ENCODE measurements at regions not wholly inside any gene's neighbourhood (a gene's known extent, or its start where the extent isn't known, plus 50 kb on each side); places are given as distances from the start of the nearest gene placed in this dataset.
"Not testable (repeated sequence)": the region's sequence is repeated elsewhere in the genome, so short reads cannot be mapped to it uniquely, and the experiment has no call there.

GRCh38 chr20:48489656-48490055, 338.1 kb downstream of the PREX1 start:
- no peak for DNase-seq

- DNase-seq, result no peak
Observed at GRCh38 chr20:48489046-48489463, 338.7 kb downstream of the PREX1 start.

DNA sequence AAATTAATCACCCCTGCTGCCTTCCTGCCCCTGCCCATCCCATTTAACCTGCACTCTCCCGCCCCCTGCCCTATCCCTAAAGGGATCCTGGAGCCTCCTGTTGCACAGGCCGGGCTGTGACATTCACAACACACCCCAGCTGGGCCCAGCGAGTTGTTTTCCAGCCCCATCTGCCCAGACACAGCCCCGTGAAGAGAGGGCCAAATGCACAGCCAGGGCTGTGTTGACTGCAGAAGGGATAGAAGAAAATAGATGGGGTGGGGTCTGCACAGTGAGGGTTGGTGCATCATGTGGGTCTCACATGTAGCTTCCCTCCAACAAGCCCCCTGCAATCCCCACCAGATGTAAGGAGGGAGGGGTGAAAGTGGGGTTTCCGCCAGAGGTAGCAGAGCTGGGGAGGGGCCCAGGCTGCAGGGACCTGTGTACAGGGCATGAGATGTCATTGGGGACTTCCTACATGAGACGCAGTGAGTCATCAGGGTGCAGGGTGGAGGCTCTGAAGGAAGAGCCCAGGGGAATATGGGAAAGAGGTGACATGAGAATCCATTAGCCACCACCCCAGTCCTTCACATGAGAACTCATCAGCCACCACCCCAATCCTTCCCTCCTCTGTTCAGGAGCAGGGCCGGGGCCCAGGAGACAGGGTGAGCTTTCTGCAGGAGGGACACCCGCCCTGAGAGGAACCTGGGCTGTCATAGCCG, 339.3 kb downstream of the PREX1 start:
- not testable (repeated sequence) for DNase-seq

DNA sequence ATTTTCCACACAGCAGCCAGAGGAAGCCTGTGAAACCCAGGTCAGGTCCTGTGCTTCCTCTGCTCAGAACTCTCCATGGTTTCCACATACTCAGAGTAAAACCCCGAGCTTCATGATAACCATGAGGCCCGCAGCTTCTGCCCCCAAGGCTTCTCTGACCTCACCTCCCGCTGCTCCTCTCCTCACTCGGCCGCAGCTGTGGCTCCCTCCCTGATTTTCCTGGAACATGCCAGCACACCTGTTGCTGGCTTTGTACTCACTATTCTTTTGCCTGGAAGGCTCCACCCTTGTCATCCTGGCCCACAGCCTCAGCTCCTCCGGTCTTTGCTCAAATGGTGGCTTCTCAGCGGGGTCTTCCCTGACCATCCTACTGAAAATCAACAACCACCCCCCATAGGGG, 341.7 kb downstream of the PREX1 start:
- no peak for DNase-seq

- not testable (repeated sequence) for DNase-seq
Observed at GRCh38 chr20:48485153-48485552, 342.6 kb downstream of the PREX1 start.

DNA sequence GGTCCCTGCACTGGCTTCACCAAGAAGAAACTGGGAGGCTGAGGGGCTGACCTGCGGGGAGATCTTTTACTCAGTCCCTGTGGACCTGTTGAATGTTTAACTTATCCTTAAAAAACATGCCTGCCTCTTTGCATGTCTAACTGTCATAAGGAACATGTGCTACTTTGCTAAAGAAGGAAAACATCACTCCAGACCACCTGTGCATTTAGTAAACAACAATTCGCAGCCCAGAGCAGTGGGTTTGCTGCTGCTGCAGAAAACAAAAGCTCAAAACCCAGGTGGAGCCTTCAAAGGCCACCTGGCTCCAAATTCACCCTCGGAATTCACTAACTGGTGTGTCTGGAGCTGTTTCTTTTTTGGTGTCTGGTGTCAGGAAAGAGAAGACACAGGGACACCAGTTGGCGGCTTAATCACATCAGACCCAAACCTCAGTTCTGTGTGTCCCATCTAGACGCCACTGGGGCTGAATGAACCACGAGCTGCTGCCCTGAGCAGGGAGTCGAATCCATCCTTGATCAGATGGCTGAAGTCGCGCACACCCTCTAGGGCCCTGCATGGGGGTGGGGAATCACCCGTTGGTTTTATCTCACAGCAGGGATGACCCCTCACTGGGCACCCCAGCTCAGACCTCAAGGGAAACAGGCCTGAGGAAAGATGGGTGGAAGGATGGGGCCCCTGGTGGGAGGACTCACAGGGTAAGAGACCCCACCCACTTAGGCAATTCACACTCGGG, 344.3 kb downstream of the PREX1 start:
- no peak for DNase-seq

DNA sequence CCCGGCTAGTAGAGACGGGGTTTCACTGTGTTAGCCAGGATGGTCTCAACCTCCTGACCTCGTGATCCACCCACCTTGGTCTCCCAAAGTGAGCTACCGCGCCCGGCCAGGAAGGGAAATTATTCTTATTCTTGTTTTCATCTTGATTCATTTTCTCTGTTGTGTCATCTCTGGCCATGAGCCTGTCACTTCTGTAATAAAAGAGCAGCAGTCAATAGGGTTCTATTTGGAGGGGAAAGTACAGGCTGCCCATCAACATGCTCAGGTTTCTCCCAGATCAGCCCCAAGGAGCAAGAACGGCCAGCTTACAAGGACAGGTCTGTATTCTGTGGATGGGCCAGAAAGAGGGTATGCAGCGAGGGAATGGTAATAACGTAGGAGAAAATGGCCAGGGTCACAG, 345.0 kb downstream of the PREX1 start:
- DNase-seq, result no peak

DNA sequence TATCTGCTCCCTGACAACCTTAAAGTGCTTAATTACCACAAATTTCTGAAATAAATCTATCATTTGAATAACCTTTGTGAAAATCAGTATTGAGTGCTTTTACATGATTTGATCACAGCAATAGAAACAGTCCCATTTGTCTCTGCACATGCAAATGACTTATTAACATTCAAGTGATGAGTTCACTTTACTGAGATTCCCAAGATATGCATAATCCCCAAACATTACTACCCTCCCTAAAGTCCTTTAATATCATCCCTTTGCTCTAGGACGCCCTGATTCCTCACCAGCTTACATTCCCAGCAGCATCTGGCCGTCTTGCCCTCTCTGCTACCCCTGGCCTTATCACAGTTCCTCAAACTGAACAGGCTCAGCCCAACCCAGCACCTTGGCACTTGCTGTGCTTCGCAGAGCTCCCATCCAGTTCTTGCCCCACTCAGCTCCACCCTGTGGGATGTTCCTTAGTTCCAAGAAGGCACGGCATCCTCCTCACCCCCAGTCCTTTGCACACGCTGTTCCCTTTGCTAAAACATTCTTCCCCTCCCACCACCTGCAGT, 347.5 kb downstream of the PREX1 start:
- no peak for DNase-seq

DNA sequence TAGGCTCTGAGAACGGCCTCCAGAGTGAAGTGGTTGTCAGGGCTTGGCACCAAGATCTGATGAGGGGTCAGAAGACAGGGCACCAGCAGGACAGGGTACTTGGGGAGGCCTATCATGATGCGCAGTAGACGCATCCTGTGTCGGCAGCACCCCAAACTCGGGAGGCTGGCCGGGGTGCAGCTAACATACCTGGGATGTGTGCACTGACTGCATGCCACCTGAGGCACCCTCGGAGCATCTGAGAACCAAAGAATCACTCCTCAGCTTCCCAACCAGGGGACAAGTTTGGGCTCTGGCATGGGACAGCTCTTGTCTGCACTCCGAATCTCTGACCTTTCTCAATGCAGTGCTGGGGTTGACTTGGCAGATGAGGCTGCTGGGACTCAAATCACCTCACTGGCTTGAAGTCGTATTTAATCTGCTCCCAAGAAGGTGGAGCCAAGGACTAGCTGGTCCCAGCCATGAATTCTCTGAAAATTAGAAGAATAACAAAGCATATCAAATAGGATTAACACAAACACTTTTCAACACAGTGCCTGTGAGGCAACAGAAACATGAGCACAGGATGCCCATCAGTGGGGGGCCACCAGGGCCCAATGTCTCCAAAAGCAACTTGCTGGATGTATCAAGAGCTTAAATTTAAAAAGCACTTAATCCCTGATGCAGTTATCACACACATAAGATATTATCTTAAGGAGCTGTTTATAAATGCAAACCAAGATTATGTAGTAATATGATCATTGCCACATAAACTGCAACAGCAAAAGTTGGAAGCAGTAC, 348.8 kb downstream of the PREX1 start:
- no peak for DNase-seq

- no peak for DNase-seq
Observed at GRCh38 chr20:48478370-48478769, 349.4 kb downstream of the PREX1 start.

- no peak for DNase-seq
Observed at GRCh38 chr20:48476854-48477253, 350.9 kb downstream of the PREX1 start.

GRCh38 chr20:48474022-48474421, 353.8 kb downstream of the PREX1 start:
- DNase-seq, result no peak

GRCh38 chr20:48471759-48472408, 355.9 kb downstream of the PREX1 start:
- DNase-seq, result no peak

- no peak for DNase-seq
Observed at GRCh38 chr20:48471176-48471575, 356.6 kb downstream of the PREX1 start.

DNA sequence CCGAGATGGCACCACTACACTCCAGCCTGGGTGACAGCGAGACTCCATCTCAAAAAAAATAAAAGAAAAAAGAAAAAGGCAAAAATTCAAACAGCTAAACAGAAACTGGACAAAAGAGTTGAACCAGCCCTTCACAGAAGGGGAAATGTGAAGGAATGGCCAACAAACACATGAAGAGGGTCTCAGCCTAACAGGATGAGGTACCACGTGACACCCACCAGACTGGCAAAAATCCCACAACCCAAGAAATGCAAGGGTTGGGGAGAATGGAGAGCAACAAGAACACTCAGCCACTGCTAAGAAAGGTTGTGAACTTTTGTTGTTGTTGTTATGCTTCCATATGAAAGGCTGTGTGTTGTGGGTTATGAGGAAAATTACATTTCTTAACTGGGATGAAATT, 357.7 kb downstream of the PREX1 start:
- no peak for DNase-seq

GRCh38 chr20:48469026-48469425, 358.8 kb downstream of the PREX1 start:
- DNase-seq, result no peak

DNA sequence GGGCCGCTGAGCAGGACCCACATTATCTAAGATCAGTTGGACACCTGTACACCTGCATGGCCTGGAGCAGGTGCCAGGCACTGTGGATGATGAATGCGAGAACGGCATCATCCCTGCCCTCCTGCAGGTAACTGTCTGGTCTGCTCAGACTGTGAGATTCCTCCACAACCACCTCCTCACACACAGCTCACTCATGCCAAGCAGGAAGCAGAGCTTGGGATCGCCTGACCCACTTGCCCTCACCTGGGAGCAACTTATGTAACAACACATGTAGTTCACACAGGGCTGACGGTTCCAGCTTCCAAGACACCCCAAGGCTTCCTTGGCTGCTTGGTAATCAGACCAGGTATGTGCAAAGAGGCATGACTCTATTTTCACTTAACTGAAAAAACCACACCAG, 359.2 kb downstream of the PREX1 start:
- no peak for DNase-seq

DNA sequence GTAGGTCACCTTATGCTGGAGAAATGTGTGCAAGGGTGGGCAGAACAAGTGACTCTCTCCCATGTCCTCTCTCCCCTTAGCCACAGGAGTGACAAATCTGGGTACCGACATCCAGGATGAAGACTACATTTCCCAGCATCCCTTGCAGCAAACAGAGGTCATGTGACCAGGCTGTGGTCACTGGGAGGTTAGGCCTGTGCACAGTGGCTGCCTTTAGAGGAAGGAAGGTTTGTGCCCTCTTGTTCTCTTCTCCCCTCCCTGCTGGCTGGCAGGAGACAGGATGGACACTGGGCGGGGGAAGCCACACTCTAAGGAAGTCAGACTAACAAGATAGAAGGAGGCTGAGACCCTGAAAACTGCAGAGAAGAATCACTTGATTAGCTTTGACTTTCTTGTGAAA, 360.2 kb downstream of the PREX1 start:
- no peak for DNase-seq

- no peak for DNase-seq
Observed at GRCh38 chr20:48465271-48465670, 362.5 kb downstream of the PREX1 start.

DNA sequence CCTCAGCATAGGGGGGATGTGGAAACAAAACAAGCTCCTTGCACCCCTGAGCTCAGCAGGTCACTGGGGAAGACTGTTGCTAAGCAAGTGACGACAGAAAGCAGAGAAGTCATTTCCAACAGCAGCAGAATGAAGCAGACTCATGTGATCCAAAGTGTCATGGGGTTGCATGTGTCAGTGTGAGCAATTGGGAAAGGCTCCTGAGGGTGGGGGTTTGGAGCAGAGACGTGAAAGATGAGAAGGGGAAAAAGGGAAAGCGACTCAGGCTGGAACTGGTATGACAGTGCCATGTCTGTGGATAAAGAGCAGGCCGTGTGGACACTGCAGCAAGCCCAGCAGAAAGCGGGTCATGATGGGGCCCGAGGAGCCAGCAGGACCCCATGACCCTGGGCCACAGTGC, 363.9 kb downstream of the PREX1 start:
- no peak for DNase-seq

DNA sequence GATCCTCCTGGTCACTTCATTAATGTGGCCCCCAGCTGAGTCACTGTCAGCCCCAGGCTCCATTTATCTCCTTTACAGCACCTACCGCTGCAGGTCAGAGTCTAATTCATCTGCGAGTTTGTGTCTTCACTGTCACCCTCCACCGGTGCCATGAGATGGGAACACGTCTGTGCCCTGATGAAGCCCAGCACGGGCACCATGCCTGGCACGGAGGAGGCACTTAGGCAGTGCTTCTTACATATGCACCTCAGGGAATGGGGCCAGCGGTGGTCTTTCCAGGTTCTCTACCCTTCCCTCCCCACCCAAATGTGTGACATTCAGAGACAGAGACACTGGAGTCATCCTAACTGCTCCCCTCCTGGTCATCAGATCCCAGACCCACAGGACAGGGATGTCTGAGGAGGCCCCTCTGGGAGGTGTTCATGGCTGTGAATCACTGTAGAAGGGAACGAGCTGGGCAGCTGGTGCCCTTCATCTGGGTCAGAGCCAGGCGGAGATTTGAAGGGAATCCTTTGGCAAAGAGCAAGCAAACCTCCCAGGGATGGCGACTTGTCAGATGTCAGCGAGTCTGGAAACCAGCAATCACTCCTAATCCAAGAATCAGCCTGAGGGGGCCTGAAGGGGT, 364.6 kb downstream of the PREX1 start:
- no peak for DNase-seq

GRCh38 chr20:48461735-48462119, 366.1 kb downstream of the PREX1 start:
- no peak for DNase-seq
